GM19455 (cell line): ENCODE measurements at regions not wholly inside any gene's neighbourhood (a gene's known extent, or its start where the extent isn't known, plus 50 kb on each side); places are given as distances from the start of the nearest gene placed in this dataset.
"Not testable (repeated sequence)": the region's sequence is repeated elsewhere in the genome, so short reads cannot be mapped to it uniquely, and the experiment has no call there.

Experiments
- ATAC-seq: cut with Tn5 transposase; IDR thresholded peaks from one replicate; pipeline ENCODE4 v1.9.1; 2021; ENCODE audit not compliant: unreplicated experiment

DNA sequence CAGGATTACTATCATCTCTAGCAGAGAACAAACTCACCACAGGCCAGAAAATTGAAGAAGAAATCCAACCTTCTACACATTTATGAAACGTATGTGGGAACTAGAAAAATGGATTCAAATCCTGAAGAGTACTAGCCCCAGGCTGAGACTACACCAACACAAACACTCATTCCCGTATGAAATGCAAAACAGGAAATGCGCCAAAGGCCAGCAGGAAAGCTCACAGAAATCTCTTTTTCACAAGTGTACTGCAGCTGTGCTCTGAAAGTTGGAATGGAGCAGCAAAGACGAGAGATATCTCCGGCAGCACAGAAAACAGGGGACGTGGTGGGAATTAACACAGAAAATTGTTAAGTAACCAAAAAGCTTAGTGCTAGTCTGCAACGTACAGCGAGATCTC is 913.5 kb downstream of the TDRD15 start:
- ATAC-seq = no peak

DNA sequence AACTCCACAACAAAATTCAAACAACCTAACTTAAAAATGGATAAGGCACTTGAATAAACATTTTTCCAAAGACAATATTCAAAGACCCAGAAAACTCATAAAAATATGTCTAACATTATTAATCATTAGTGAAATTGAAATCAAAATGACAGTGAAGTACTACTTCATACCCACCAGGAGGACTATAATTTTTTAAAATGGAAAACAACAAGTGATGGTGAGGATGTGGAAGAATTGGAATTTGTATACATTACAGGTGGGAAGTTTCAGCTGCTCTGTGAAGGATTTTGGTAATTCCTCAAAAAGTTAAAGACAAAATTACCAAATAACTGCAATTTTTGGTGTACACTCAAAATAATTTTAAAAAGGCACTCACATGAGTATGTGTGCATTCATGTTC is 920.0 kb downstream of the TDRD15 start:
- no peak for ATAC-seq

DNA sequence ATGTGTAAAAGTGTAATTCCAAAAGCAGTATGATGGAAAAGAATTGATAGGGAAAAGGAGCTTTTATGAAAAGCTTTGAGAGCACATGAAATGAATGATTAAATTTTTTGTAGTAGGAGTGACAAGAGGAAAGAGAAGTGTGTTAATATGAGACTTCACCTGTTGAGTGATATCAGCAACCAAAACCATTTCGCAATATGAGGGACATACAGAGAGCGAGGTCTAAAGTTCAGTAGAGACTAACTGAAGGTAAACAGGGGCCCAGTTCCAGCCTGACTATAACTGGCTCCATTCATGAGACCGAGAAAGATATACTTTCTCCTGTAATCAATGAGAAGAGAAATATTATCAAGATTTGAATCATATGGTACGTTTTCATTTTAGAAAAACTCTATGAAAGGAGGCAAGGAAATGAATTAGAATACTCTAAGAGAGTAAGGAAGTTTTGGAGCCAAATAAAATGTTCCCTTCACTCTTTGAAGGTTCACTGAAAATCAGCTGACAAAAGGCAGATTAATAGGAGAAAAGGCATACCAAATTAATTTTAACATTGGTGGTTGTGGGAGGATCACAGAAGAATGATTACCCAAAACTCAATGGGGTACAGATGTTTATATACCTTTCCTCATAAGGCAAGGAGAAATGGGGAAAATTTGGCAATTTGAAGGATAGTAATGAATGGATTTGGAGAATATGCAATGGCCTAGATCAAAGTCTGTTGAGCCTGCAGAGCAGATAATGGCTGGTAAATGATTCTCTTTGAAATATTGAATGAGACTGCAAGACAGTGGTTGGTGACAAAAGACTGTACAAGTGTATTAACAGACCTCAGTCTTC is 932.2 kb downstream of the TDRD15 start:
- ATAC-seq = no peak

DNA sequence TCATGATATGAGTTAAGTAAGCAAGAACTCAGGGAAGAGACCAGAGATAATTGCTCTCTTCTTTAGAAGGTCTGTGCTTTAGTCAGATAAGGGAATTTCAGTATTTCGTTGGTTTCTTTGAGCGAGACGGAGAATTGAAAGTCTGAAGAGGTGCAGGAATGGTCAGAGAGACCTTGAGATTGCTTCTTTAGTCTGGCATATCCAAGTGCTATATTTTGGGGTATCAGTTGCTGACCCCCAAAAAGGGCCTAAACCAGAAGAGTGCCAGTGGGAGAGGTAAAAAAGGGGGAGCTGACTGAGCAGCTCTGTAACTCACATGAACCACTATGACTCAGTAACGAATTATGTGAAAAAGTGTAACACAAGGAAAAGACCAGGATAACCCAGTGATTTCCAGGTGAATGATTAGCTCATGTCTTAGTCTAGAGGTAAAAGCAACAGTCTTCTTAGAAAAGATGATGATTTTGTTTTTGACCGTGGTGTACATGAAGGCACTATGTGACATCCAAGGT is 932.9 kb downstream of the TDRD15 start:
- ATAC-seq = no peak

DNA sequence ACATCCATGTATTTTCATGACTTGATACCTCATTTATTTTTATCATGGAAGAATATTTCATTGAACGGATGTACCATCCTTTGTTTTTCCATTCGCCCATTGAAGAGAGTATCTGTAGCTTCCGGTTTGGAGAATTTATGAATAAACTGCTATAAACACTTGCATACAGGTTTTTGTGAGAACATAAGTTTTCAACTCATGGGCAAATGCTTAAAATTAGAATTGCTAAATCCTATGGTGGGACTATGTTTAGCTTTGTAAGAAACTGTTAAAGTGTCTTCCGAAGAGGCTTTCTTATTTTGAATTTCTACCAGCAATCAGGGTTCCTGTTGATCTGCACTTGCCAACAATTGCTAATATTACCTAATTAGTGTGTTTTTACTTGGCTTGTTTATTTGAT is 938.9 kb downstream of the TDRD15 start:
- ATAC-seq = no peak

DNA sequence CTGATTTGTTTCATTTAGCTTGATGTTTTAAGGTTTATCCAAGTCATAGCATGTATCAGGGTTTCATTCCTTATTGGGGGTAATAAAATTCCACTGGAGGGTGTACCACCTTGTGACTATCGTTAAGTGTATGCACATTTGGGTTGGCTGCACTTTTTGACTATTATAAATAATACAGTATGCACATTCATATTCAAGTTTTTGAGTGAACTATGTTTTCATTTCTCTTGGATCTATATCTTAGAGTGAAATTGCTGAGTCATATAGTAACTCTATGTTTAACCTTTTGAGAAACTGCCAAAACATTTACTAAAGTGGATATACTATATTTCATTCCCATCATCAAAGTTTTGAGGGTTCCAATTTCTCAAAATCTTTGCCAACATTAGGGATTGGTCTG is 952.7 kb downstream of the TDRD15 start:
- ATAC-seq = no peak

DNA sequence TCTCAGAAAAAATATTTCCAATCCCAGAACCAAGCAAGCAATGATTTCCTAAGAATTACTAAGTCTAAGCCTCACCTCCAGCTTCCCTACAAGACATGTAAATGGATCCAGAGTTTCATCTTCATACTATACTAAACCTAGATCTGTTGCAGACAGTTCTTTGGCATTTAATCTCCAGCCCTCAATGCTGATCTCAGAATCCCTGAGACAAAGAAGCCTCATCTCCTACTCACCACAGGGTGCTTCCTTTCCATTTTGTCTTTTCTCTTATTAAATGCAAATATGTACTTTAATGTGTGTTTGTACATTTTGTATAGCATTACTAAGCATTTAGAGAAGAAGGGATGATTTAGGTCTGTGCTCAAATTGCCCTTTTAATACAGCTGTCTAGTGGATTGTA is 954.9 kb downstream of the TDRD15 start:
- no peak for ATAC-seq

DNA sequence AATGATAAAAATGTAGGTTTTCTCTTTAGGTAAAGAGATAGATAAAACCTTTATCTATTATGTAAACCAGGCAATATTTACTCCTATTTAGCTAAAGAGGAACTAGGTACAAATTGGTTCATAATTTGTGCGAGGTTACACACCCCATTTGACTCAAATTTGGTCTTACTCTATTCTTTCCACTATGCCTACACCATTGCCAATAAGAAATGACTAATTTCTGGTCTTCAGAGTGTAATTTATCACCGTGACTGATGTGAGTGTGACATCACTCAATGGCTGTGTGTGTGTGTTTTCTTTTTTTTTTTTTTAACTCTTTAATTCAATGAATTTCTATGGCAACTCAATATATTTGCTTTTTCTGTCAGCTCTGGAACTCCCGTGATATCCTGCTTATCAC is 955.8 kb downstream of the TDRD15 start:
- no peak for ATAC-seq

DNA sequence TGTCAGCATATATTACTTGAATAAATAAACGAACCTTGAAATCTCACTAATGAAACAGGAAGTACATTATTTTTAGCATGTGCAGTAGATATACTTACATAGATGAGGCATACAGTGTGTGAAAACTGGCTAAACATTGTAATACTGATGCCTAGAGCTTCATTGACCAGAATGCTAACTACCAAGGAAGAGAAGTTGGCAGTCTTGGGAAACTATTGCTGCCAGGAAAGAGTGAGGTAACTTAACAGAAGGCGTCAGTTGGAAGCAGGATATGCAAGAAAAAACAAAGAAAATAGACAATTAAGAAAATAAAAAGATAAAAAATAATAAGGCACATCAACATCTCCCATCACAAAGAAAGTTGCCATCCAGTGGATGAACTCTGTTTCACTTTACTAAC is 963.0 kb downstream of the TDRD15 start:
- ATAC-seq = no peak

DNA sequence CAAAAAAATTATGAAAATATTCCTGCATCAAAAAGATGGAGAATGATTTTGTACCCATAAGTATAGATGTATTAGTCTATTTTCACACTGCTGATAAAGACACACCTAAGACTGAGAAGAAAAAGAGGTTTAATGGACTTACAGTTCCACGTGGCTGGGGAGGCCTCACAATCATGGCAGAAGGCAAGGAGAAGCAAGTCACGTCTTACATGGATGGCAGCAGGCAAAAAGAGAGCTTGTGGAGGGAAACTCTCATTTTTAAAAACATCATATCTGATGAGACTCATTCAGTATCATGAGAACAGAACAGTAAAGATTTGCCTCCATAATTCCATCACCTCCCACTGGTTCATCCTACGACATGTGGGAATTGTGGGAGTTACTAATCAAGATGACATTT is 979.8 kb downstream of the TDRD15 start:
- not testable (repeated sequence) for ATAC-seq

DNA sequence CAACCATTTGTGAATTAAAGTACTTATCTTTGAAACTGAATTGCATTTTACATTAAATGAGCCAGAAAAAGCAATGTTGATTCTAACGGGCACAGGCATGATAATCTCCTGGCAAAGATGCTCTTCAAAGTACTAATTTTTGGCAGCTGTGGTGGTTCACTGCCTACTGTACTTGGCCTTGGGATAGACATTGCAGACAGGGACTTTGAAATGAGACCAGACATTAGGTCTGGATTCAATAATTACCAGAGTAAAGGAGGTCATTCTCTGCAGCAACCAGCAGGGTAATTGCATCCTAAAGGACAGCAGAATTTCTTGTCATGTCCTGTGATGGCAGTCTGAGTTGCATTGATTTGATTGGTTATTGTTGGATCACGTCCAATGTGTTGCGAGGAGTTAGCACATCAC is 986.5 kb downstream of the TDRD15 start:
- no peak for ATAC-seq

DNA sequence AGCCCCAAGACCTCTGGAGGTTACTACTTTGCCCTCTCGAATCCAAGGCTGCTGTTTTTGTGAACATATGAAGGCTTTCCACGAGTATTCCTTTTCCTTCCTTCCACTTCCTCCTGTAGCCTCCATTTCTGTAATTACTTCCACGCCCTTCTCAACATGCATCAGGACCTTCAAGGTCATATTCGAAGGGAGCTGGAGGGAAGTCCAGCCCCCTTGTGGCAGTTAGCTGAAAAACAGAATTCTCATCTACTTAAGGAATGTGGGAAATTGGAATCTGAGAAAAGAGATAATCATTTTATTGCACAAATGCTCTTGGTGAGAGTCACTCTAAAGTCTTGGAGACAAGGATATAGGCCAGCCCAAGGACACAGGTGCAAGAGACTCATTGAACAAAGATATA is 1000.2 kb downstream of the TDRD15 start:
- ATAC-seq = no peak

DNA sequence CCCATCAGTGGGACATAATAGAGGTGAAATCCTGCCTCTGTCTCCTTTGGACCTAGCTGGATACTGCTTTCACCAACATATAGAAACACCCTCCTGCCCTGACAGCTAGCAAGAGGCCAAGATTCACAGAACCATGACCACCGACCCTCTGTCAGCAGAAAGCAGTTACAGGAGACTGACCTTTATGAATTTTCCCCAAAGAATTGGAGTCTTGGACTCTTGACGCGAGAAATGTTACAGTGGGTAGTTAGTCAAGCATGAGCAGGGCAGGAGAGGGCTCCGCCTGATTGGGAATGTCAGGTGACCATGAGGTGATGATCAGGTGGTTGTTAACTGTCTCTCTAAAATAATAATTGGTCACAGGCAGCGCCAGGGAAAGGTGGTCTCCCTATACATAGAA is 1002.3 kb downstream of the TDRD15 start:
- no peak for ATAC-seq

DNA sequence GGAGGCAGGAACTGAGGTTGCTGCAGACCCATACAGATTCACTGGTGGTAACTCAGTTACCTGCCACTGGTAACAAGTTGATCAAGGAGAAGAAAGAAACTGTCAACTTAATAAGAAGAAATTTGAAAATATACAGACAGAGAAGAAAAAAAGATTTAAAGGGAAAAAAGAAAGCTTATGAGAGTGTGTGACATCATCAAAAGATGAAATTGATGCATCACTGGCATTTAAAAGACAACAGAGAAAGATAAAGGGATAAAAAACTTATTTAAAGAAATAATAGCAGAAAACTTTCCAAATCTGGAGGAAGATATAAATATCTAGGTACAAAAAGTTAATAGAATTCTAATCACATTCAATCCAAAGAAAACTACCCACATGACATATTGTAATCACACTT is 1003.2 kb downstream of the TDRD15 start:
- ATAC-seq = no peak

DNA sequence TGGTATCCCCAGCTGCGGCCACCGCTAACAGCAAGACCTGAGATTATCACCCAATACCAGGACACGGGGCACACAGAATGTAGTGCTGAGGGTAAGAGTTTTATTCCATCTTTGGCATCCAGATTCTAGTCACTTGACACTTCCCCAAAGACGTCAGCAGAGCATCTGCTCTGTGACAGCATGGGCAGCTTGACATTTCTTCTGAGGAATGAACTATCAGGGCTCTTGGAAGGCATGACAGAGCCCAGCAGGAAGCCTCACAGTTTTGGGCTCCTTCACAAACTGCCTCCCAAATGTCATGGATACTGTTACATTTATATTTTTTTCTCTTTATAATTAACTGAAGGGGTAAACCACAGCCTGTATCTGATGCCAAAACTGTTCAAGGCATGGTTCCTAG is 1010.7 kb downstream of the TDRD15 start:
- no peak for ATAC-seq

DNA sequence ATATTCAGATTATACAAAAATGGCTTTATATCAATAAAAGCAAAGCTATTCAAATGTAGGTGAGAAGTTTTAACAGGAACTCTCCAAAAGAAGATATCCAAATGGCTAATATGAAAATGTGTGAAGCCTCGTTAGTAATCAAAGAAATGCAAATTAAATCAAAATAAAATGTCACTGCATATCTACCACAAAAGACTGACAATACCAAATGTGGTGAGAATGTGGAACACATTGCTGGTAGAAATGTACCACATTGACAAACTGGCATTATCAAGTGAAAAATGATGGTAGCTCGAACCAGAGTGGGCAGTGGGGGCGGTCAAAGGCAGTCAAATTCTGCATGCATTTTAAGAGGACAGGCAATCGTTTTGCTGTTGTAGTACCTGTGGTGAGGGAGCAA is 1012.7 kb downstream of the TDRD15 start:
- no peak for ATAC-seq

DNA sequence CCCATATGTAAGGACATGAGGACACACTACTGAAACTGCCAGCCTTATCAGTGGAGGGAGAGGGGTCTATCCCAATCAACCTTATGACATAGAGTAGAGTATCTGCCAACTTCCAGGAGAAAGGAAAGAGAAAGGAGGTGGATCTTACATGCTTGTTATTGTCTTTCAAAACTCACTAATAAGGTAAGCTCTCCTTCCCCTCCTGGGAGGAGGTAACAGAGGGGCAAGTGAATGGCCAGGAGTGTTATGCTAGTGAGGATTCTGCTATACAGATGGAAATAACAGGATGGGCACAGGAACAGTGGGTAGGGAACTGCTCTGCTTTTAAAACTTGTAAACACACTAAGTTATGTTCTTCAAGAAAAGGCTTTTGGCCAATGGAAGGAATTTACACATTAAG is 1020.1 kb downstream of the TDRD15 start:
- ATAC-seq = no peak

DNA sequence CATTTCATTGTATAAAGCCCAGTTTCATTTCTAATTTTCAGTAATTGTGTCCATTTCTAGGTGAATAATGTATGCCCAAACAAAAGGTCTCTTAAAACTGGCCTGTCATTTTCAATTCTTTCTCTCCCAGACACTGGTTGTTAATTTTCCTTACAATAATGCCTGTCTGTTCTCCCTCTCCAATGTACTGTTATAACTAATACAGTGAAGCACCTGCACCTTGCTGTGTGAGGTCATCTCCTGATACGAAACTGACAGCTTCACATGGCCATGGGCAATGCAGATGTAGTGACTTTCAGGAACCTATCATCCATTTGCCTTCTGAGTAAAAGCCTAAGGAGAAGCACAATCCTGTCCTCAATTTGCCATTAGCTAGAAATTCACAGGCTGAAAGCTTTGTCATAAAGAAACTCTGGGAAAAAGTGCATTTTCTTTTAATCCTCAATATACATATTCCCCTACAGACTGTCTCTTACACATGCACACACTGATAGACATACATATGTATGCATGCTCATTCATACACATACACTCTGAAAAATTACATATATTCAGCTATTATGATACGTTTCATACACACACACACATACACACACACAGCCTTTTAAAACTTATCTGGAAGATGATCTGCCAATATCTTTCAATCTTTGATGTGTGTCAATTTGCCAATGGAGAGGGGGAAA is 1030.3 kb downstream of the TDRD15 start:
- ATAC-seq = no peak

DNA sequence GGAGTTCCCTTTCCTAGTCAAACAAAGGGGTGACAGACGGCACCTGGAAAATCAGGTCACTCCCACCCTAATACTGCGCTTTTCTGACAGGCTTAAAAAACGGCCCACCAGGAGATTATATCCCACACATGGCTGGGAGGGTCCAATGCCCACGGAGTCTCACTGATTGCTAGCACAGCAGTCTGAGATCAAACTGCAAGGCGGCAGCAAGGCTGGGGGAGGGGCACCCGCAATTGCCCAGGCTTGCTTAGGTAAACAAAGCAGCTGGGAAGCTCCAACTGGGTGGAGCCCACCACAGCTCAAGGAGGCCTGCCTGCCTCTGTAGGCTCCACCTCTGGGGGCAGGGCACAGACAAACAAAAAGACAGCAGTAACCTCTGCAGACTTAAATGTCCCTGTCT is 1032.9 kb downstream of the TDRD15 start:
- ATAC-seq = not testable (repeated sequence)

DNA sequence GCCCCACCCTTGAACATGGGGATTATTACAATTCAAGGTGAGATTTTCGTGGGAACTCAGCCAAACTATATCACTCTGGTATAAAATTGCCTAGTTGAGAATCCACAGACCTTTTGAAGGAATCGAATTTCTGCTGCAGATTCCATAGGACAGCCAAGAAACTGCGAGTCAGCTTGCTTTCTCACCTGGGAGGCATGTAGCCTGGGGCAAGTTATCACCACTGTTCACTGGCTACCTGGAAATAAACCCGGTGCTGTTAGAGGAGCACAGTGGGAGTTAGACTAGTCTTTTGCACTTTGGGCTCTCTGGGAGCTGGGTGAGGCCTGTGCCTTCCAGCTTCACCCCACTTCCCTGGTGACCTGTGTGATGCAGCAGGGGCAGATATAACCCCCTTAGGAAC is 1043.5 kb downstream of the TDRD15 start:
- no peak for ATAC-seq

DNA sequence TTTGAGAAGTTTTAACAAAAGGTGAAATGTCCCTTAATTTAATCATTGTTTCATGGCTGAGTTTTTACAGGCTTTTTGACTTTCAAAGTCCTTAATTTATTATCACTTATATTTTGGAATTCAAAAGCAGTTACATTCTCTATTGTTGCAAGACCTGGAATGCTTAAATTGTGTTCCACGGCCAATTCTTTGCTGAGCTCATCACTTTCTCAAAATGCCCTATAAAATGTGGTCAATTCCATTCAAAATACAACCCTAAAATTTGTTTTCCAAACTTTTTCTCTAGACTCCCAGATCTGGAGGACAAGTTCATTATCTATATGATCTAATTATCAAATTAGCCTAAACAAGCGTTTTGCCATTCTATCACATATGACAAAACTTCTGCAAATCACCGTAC is 1051.2 kb downstream of the TDRD15 start:
- no peak for ATAC-seq

DNA sequence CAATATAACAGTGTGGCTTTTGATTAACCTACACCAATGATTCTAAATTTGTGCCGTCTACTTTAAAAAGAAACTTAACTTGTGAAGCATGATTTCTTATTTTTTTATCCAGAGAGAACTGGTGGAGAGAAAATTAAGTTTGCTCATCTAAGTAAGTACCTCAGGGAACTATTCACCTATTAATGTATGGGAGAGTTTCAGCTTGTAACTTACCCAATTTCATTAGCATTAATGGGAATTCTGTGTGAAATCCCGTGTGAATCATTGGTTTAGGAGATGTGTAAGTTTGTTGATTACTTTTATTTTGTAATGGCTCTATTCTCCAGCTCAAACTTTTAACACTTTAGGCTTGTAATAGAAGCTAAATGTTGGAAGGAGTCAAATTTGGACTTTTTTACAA is 1061.5 kb downstream of the TDRD15 start:
- no peak for ATAC-seq
